Activated CD8-positive, alpha-beta T cell treated with anti-CD3 and anti-CD28 coated beads for 36 hours (primary cell): ENCODE measurements at regions not wholly inside any gene's neighbourhood (a gene's known extent, or its start where the extent isn't known, plus 50 kb on each side); places are given as distances from the start of the nearest gene placed in this dataset.

Experiments
- ATAC-seq: fragments of 200-7000 bp; cut with Tn5 transposase; one replicate; pipeline ENCODE4 v1.10.0; 2021; ENCODE audit warnings: mild to moderate bottlenecking, moderate library complexity
- CTCF ChIA-PET: fragments of 350-600 bp; sonication (Branson Sonifier 250); formaldehyde crosslinking; loops from one replicate; lab custom pipeline; 2021; ENCODE audit warnings: antibody characterized with exemption; lab: Charles Lee
- POLR2A ChIA-PET: fragments of 350-600 bp; sonication (Branson Sonifier 250); formaldehyde crosslinking; loops from one replicate; lab custom pipeline; 2021; ENCODE audit warnings: antibody characterized with exemption; lab: Charles Lee
- DNase-seq: peaks from one replicate; pipeline ENCODE4 v3.0.0-alpha.2; 2020
- H3K27ac Mint-ChIP-seq: one replicate; pipeline ENCODE4 v1.8.0; 2021; ENCODE audit warnings: mild to moderate bottlenecking, mixed read lengths
- H3K27me3 Mint-ChIP-seq: one replicate; pipeline ENCODE4 v1.8.0; 2021; ENCODE audit warnings: mixed read lengths
- H3K36me3 Mint-ChIP-seq: one replicate; pipeline ENCODE4 v1.8.0; 2021; ENCODE audit warnings: low read depth, mixed read lengths
- H3K4me1 Mint-ChIP-seq: one replicate; pipeline ENCODE4 v1.8.0; 2021; ENCODE audit warnings: low read depth, mixed read lengths
- H3K4me3 Mint-ChIP-seq: one replicate; pipeline ENCODE4 v1.8.0; 2021; ENCODE audit warnings: mild to moderate bottlenecking, moderate library complexity, mixed read lengths
- H3K9me3 Mint-ChIP-seq: one replicate; pipeline ENCODE4 v1.8.0; 2021; ENCODE audit warnings: mixed read lengths
- CTCF ChIP-seq: fragments of 200-600 bp; IDR thresholded peaks from one replicate; pipeline ENCODE4 v1.8.0; 2022; ENCODE audit warnings: antibody characterized with exemption, mild to moderate bottlenecking
- intact Hi-C: fragments of 100-400 bp; cut with micrococcal nuclease; formaldehyde crosslinking; loops from one replicate; pipeline ENCODE4 v1.10.0; 2022

- no peak for TF ChIP-seq CTCF
- peaks cover 16% of the 10 kb centered on the region for H3K27me3 Mint-ChIP-seq
- POLR2A ChIA-PET, result no interaction called here
- no peak overlapping the region for H3K4me3 Mint-ChIP-seq
- no peaks in the 10 kb centered on the region for H3K9me3 Mint-ChIP-seq
- DNase-seq (no peak), ATAC-seq (no peak)
- intact Hi-C loops, result no loop called here
- H3K4me1 Mint-ChIP-seq, result no peaks in the 10 kb centered on the region
- H3K36me3 Mint-ChIP-seq, result no peaks in the 10 kb centered on the region
- no peak overlapping the region for H3K27ac Mint-ChIP-seq
- CTCF ChIA-PET, result no interaction called here
These were observed 286.2 kb upstream of the FOXF1 start for GRCh38 chr16:86224126-86224525.

GRCh38 chr16:86224629-86225028 is 285.7 kb upstream of the FOXF1 start:
- DNase-seq (no peak), ATAC-seq (no peak)
- no peak overlapping the region for H3K27ac Mint-ChIP-seq
- peaks cover 16% of the 10 kb centered on the region for H3K27me3 Mint-ChIP-seq
- intact Hi-C loops, result no loop called here
- H3K9me3 Mint-ChIP-seq, result no peaks in the 10 kb centered on the region
- ChIA-PET CTCF (no interaction called here), POLR2A (no interaction called here)
- no peak overlapping the region for H3K4me3 Mint-ChIP-seq
- TF ChIP-seq CTCF, result no peak
- H3K36me3 Mint-ChIP-seq, result no peaks in the 10 kb centered on the region
- H3K4me1 Mint-ChIP-seq, result no peaks in the 10 kb centered on the region

DNA sequence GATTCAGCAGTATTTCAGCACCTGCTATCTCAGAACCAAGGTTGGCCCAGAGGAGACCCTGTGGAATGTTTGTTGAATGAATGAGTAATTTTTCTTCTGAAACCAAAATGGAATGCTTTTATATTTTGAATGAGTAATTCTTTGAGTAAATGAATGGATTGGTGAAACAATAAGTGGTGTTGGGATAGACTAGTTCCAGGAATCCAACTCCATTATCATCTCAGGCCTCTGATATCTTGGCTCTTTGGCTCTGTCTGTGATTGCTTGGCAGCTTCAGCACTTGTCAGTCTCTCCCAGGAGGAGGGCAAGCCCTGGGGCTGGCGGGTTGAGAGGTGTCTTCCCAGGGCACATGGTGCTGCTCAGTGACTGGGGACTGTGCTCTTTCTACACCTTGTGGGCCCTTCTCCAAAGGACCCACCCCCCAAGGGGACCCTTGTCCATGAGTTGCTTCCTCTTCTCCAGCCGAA is 284.4 kb upstream of the FOXF1 start:
- no peaks in the 10 kb centered on the region for H3K9me3 Mint-ChIP-seq
- H3K4me3 Mint-ChIP-seq, result no peak overlapping the region
- peaks cover 14% of the 10 kb centered on the region for H3K27me3 Mint-ChIP-seq
- DNase-seq (no peak), ATAC-seq (no peak)
- POLR2A ChIA-PET, result no interaction called here
- TF ChIP-seq CTCF, result no peak
- CTCF ChIA-PET, result no interaction called here
- intact Hi-C loops, result no loop called here
- no peaks in the 10 kb centered on the region for H3K36me3 Mint-ChIP-seq
- H3K27ac Mint-ChIP-seq, result no peak overlapping the region
- no peaks in the 10 kb centered on the region for H3K4me1 Mint-ChIP-seq

DNA sequence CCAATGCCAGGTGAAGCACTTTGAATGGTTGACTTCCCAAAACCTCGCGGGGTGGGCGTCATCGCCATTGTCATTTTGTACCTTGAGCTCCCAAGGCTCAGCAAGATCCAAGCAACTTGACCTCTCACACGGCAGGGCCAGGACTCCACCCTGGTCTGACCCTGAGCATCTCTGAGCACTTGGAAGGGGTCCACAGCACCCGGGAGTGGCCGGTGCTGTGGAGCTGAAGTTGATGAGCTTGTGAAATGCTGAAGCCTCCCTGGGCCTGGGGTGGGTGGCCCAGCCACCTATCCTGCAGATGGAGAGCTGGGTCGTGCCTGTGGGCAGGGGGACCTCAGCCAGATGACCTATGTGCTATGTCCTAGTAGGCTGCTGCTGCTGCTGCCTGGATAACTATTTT is 283.3 kb upstream of the FOXF1 start:
- intact Hi-C loops, result no loop called here
- no peaks in the 10 kb centered on the region for H3K9me3 Mint-ChIP-seq
- no peaks in the 10 kb centered on the region for H3K36me3 Mint-ChIP-seq
- no peak overlapping the region for H3K27ac Mint-ChIP-seq
- no peak for TF ChIP-seq CTCF
- DNase-seq (no peak), ATAC-seq (no peak)
- no peaks in the 10 kb centered on the region for H3K4me1 Mint-ChIP-seq
- peaks cover 11% of the 10 kb centered on the region for H3K27me3 Mint-ChIP-seq
- H3K4me3 Mint-ChIP-seq, result no peak overlapping the region
- POLR2A ChIA-PET, result no interaction called here
- CTCF ChIA-PET, result no interaction called here

DNA sequence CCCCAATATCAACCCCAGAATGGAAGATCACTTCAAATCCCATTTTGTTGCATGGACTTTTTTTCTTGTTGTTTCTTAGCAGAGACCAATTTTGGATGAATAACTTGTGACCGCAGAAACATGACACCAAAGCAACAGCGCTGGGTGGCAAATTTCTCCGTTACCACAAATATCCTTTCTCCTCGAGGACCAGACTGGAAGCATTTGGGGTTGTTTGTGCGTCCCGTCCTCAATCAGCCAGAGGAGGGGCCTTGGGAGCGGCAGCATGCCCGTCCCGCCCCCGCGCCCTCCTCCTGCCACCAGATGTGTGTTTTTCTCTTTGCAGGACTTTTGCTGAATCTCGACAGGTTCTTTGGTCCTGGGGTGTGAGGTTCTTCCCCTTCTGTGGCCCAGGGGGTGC is 282.5 kb upstream of the FOXF1 start:
- ChIA-PET CTCF (no interaction called here), POLR2A (no interaction called here)
- intact Hi-C loops, result no loop called here
- Mint-ChIP-seq H3K9me3 (no peaks in the 10 kb centered on the region), H3K36me3 (no peaks in the 10 kb centered on the region), H3K4me1 (no peaks in the 10 kb centered on the region), H3K4me3 (no peak overlapping the region), H3K27ac (no peak overlapping the region), H3K27me3 (peaks cover 8% of the 10 kb centered on the region)
- ATAC-seq (no peak), DNase-seq (no peak)
- no peak for TF ChIP-seq CTCF
